DMS 273 (cell line): ENCODE measurements at regions not wholly inside any gene's neighbourhood (a gene's known extent, or its start where the extent isn't known, plus 50 kb on each side); places are given as distances from the start of the nearest gene placed in this dataset.
"Not testable (repeated sequence)": the region's sequence is repeated elsewhere in the genome, so short reads cannot be mapped to it uniquely, and the experiment has no call there.

Experiments used
- DNase-seq: peaks from one replicate; lab custom pipeline; 2025; ENCODE audit not compliant: unreplicated experiment; lab: John Stamatoyannopoulos, UW

- DNase-seq: no peak
Observed at GRCh38 chr12:96085475-96085874, 50.1 kb upstream of the LTA4H start.

DNA sequence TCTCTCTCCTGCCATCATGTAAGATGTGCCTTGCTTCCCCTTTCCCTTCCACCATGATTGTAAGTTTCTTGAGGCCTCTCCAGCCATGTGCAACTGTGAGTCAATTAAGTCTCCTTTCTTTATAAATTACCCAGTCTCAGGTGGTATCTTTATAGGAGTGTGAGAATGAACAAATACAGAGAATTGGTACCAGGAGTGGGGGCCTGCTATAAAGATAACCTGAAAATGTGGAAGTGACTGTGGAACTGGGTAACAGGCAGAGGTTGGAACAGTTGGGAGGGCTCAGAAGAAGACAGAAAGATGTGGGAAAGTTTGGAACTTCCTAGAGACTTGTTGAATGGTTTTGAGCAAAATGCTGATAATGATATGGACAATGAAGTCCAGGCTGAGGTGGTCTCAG lies 50.8 kb upstream of the LTA4H start:
- DNase-seq: not testable (repeated sequence)

DNA sequence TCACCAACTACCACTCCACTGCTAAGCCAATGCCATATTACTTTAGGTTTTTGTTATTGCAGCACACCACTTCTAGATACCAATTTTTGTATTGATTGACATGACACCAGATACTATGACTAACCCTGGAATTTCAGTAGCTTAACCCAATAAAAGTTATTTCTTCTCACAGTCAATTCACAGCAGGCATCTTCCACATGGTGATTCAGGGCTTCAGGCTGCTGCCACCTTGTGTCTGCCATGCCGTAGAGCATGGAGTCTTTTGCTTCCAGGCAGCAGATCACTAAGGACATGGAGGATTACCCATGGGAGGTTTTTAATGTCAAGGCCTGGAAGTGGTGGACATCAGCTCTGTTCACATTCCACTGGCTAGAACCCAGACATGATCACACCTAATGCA lies 56.4 kb upstream of the LTA4H start:
- peak; percentile 35 for DNase-seq

DNA sequence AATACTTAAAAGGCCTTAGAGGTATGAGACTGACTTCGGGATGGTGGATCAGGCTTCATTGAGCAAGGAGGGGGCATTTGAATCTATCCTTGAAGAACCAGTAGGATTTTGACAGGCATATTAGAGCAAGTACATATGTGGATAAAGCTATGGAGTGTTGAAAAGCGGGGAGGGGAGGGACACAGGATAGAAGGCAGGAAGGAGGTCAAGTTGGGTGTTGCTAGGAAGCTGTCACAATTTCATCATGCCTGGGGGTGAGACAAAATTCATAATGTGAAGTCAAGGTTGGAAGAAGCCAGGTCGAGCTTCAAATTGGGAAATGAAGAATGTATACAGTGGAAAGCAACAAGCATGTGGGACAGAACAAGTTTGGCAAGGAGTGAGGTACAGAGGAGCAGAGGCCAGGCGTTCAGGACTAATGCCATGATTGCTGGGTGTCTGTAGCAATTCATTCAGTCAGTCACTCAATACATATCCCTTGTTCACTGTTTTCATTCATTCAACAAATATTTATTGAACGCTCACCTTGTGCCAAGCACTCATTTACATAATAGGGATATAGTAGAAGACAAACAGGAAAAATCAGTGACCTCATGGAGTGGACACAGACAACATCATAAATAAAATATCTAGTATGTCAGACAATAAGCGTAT lies 58.3 kb upstream of the LTA4H start:
- no peak for DNase-seq

GRCh38 chr12:96094201-96094600 lies 58.8 kb upstream of the LTA4H start:
- peak; percentile 67 for DNase-seq

- DNase-seq: no peak
Observed at GRCh38 chr12:96098631-96099030, 63.2 kb upstream of the LTA4H start.

DNA sequence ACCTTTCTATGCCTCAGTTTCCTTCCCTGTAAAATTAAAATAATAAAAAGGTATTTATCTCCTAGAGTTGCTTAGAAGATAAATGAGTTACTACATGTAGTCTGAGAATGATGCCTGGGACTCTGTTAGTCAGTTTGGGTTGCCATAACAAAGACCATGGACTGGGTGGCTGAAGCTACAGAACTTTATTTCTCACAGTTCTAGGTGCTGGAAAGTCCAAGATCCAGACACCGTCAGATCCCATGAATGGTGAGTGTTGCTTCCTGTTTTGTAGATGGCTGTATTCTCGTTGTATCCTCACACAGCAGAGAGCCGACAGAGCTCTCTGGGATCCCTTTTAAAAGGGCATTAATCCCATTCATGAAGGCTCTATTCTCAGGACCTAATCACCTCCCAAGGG lies 64.0 kb upstream of the LTA4H start:
- no peak for DNase-seq

DNA sequence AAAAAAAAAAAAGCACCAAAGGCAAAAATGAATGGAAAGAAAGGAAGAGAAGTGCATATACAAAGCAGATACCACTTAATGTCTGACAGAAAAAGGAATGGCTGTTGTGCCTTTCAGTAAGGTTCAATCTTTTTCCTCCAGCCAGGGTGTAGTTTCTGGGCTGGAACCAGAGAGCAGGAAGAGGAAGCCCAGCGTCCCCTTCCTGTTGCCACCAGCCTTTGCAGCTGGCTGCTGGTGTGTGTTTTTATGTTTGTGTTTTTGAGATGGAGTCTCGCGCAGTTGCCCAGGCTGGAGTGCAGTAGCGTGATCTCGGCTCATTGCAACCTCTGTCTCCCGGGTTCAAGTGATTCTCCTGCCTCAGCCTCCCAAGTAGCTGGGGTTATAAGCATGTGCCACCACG lies 64.6 kb upstream of the LTA4H start:
- DNase-seq: no peak

DNA sequence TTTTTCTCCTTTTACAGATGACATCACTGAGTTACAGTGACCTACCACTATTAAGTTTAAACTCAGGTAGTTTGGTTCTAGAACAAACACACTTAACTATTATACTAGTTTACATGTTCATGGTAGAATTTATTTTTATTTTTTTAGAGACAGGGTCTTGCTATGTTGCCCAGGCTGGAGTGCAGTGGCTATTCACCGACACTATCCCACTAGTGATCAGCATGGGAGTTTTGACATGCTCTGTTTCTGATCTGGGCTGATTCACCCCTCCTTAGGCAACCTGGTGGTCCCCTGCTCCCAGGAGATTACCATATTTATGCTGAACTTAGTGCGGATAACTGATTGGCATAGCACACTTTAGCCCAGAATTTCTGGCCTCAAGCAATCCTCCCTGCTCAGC lies 66.4 kb upstream of the LTA4H start:
- no peak for DNase-seq

DNA sequence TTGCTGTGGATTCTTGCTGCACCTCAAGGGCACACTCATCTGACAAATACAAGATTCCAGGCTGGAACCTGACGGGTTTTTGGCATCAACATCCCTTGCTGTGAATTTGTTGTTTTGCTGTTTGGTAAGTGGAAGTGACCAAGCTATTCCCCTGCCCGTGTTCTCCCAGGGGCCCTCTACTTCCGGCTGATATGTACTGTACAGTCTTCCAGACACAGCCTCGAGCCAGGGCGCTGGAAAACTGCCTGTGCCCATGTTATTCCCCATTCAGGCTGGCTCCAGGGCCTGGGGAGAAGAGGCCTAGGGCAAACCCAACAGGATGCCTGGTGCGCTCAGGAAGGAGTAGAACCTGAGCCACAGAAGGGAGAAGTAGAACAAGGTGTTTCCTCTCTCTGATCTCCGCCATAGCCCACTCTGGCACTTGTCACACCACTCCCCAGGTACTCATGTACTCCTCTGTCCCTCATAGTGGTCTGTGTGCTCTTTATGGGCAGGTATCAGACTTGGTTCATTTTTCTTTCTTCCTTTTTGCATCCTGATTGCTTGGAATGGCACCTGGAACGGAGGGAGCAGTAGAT lies 67.8 kb upstream of the LTA4H start:
- peak; percentile 20 for DNase-seq

DNA sequence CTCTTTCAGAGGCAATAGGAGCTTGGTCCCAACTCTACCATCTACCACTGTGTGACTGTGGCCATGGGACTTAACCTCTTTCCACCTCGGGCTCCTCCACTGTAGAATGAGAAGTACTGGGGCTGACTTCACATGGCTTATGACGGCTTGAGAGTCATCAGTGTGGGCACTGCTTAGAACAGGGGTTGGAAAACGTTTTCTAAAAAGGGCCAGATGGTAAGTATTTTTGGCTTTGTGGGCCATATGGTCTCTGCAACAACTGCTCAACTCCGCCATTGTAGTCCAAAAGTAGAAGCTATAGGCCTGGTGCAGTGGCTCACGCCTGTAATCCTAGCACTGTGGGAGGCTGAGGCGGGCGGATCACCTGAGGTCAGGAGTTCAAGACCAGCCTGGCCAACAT lies 69.2 kb upstream of the LTA4H start:
- DNase-seq: peak; percentile 92

- no peak for DNase-seq
Observed at GRCh38 chr12:96106137-96106536, 70.8 kb upstream of the LTA4H start.

GRCh38 chr12:96107236-96107635 lies 71.8 kb upstream of the LTA4H start:
- DNase-seq: no peak

DNA sequence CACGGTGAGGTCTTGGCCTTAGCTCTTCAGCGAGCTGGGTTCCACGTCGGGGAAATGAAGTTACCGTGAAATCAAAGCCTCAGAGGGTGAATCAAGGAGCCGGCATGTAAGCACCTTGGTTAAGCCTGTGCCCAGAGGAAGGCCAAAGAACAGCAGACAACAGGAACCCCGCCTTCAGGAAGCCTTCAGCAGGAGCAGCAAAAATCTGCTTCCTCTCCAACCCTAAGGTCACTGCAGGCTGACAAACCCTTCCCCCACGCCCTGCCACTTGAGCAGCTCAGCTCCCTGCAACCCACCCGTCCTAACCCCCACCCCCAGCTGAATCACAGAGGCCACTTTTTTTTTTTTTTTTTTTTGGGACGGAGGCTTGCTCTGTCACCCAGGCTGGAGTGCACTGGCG lies 72.9 kb upstream of the LTA4H start:
- no peak for DNase-seq

GRCh38 chr12:96108941-96109340 lies 73.6 kb upstream of the LTA4H start:
- not testable (repeated sequence) for DNase-seq

DNA sequence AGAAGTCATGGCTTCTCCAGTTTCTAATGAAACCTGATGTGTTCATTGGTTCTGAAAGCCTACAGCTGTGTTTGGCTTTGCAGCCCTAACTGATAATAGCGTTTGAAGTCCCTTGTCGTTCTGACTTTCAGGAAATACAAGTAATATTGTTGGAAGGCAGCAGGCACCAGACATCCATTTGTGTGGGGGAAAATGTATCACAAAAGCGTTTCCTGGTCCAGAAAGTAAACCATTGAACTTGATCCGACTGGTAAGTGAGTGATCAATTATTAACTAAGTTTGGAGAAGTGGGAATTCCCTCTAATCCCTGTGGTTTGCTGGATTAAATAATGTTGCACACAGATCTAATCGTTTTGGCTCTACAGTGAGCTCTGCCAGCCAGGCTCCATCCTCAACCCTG lies 77.3 kb upstream of the LTA4H start:
- no peak for DNase-seq

DNA sequence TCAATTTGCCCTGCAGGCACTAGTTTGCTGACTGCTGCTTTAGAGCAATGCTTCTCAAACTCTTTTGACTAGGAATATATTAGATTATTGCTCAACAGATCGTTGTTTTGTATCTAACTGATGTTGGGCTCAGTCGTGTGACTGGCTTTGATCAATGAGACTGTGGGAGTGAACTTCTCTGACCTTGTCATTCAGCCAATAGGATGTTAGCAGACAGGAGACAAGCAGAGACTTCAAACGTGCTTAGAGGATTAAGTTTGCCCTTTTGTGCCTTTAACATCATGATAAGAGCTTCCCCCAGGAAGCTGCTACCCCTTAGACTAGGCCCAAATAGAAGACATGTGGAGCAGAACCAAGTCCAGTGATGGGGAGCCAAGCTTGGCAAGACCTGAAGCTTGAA lies 76.7 kb upstream of the ELK3 start:
- no peak for DNase-seq

GRCh38 chr12:96120359-96121100 lies 73.6 kb upstream of the ELK3 start:
- DNase-seq: no peak

DNA sequence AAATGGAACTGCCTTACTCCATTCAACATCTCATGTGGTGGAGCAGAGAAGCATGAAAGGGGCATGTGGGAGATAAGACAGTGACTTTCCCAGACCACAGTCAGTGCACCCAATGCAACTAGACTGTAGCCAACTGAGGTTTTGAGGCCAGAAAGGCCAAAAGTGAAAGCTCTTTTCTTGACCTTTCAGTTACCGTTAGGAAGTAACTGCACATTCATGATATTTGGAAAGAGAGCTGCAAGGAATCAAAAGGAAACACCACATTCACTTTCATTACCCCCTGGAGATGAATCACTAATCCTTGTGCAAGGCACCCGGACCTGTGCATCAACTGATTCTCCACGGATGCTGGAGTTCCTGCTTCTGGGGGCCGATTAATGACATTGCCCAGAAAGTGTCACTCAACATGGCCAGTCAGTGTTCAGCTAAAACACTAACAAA lies 72.9 kb upstream of the ELK3 start:
- DNase-seq: no peak

DNA sequence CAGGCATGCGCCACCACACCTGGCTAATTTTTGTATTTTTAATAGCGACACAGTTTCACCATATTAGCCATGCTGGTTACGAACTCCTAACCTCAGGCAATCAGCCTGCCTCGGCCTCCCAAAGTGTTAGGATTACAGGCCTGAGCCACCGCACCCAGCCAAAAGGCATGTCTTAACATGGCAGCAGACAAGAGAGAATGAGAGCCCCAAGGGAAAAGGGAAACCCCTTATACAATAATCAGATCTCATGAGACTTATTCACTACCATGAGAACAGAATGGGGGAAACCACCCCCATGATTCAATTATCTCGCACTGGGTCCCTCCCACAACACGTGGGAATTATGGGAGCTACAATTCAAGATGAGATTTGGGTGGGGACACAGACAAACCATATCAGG lies 65.9 kb upstream of the ELK3 start:
- not testable (repeated sequence) for DNase-seq

GRCh38 chr12:96130396-96131059 lies 63.6 kb upstream of the ELK3 start:
- no peak for DNase-seq

DNA sequence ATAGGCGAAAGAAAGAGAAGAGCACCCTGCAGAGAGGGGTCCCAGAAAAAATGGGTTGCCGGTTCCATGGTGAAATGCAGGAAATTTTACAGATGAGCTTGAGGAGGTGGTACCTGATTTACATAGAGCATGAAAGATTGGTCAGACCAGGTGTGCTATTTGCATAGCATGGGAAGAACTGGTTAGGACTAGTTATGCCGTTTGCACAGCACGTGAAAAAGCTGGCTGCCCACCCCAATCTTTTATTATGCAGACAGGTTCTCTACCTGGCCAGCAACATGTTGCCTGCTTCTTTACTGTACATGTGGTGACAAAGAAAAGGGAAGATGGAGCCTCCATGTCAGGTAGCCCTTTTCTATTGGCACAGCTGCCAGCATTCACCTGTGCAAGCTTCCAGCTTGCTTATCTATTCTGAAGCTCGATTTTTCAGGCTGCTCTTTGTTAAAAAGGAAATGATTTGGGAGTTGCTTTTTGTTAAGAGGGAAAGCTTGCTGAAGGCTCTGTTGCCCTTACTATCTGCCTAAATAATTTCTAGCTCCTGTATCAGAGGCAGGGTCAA lies 62.9 kb upstream of the ELK3 start:
- no peak for DNase-seq
